Endothelial cell of umbilical vein (primary cell): ENCODE measurements at regions not wholly inside any gene's neighbourhood (a gene's known extent, or its start where the extent isn't known, plus 50 kb on each side); places are given as distances from the start of the nearest gene placed in this dataset.

Experiments
- BruUV-seq: library from RNA; stranded (reverse); fragments of 400-500 nt; replicated peaks from 2 replicates; lab custom pipeline; 2021; lab: Mats Ljungman, UMichigan
- CTCF ChIA-PET: fragments of 300-600, 350-600 bp; sonication (Branson Sonifier 250); formaldehyde crosslinking; loops from one replicate; lab custom pipeline; 2021; ENCODE audit warnings: antibody characterized with exemption, inconsistent platforms; lab: Charles Lee
- POLR2A ChIA-PET: fragments of 300-600, 350-600 bp; sonication (Branson Sonifier 250); formaldehyde crosslinking; loops from one replicate; lab custom pipeline; 2021; ENCODE audit warnings: antibody characterized with exemption, inconsistent platforms; lab: Charles Lee
- DNase-seq: peaks from one replicate; pipeline ENCODE4 v3.0.0-alpha.2; 2011; ENCODE audit warnings: low read depth, low spot score
- FAIRE-seq: peaks from 2 replicates; lab custom pipeline; 2011; peaks lifted over from hg19 to GRCh38; lab: Jason Lieb, UNC
- H2AFZ ChIP-seq: 2 replicates; pipeline ENCODE4 v1.6.0; 2012; ENCODE audit warnings: low read depth, low read length, control low read depth, inconsistent platforms
- H3K27ac ChIP-seq: 2 replicates; pipeline ENCODE4 v1.5.1; 2011; ENCODE audit warnings: low read depth, mild to moderate bottlenecking, control low read depth, low read length, moderate library complexity; ENCODE audit not compliant: insufficient read depth
- H3K27me3 ChIP-seq, 2 experiments: 2 replicates each; pipeline versions ENCODE4 v1.6.0 to v1.6.1; 2011; ENCODE audit warnings: low read length in 2 of 2, mixed read lengths in 1 of 2; ENCODE audit not compliant: control insufficient read depth in 2 of 2, insufficient read depth in 2 of 2
- H3K36me3 ChIP-seq, 2 experiments: 2 replicates in 1 of 2; 3 replicates in 1 of 2; pipeline ENCODE4 v1.5.1; 2011; ENCODE audit warnings: low read length in 2 of 2, mild to moderate bottlenecking in 1 of 2, moderate library complexity in 1 of 2; ENCODE audit not compliant: control insufficient read depth in 2 of 2, insufficient read depth in 2 of 2; ENCODE audit errors: extremely low read depth in 1 of 2
- H3K4me1 ChIP-seq: 3 replicates; pipeline ENCODE4 v1.5.1; 2011; ENCODE audit warnings: mild to moderate bottlenecking, low read length; ENCODE audit not compliant: control insufficient read depth, insufficient read depth; ENCODE audit errors: extremely low read depth
- H3K4me2 ChIP-seq: 2 replicates; pipeline ENCODE4 v1.6.1; 2011; ENCODE audit warnings: low read length, control low read depth, mixed read lengths; ENCODE audit not compliant: insufficient read depth
- H3K4me3 ChIP-seq, 3 experiments: fragments of 200-600 bp in 1 of 3; sonication (generic), shearing (Covaris generic) in 1 of 3; replicated peaks in 1 of 3; 2 replicates each; pipeline ENCODE4 v1.5.1; 2011 to 2016; ENCODE audit warnings: control low read depth in 3 of 3, low read length in 3 of 3, mild to moderate bottlenecking in 2 of 3, inconsistent platforms in 1 of 3, low read depth in 1 of 3, moderate library complexity in 1 of 3; ENCODE audit not compliant: insufficient read depth in 1 of 3
- H3K79me2 ChIP-seq: 2 replicates; pipeline ENCODE4 v1.6.0; 2012; ENCODE audit warnings: low read length, inconsistent platforms; ENCODE audit not compliant: control insufficient read depth, insufficient read depth
- H3K9ac ChIP-seq: replicated peaks from 2 replicates; pipeline ENCODE3; 2011; ENCODE audit warnings: low read length, control low read depth; ENCODE audit not compliant: insufficient read depth; ENCODE audit errors: extremely low read depth
- H3K9me1 ChIP-seq: replicated peaks from 3 replicates; pipeline ENCODE4 v1.6.0; 2011; ENCODE audit warnings: mild to moderate bottlenecking, low read length; ENCODE audit not compliant: control insufficient read depth, insufficient read depth; ENCODE audit errors: extremely low read depth
- H3K9me3 ChIP-seq: replicated peaks from 2 replicates; pipeline ENCODE4 v1.5.1; 2012; ENCODE audit warnings: low read length, inconsistent platforms; ENCODE audit not compliant: control insufficient read depth, insufficient read depth
- H4K20me1 ChIP-seq: replicated peaks from 2 replicates; pipeline ENCODE3; 2011; ENCODE audit warnings: mild to moderate bottlenecking, low read length; ENCODE audit not compliant: control insufficient read depth, insufficient read depth; ENCODE audit errors: extremely low read depth
- EZH2 ChIP-seq: IDR thresholded peaks from 2 replicates; pipeline ENCODE4 v1.6.1; 2012; ENCODE audit warnings: borderline replicate concordance, low read depth, mild to moderate bottlenecking, moderate library complexity, low read length, inconsistent platforms; ENCODE audit not compliant: severe bottlenecking
- FOS ChIP-seq: IDR thresholded peaks from 2 replicates; pipeline ENCODE4 v1.6.1; 2011; ENCODE audit warnings: mild to moderate bottlenecking, low read length, moderate library complexity, borderline replicate concordance; ENCODE audit not compliant: insufficient read depth
- GATA2 ChIP-seq: IDR thresholded peaks from 2 replicates; pipeline ENCODE4 v1.7.0; 2011; ENCODE audit warnings: low read depth, mild to moderate bottlenecking, moderate library complexity, mixed read lengths, low read length; ENCODE audit not compliant: insufficient read length, insufficient read depth
- JUN ChIP-seq: IDR thresholded peaks from 2 replicates; pipeline ENCODE4 v1.6.1; 2011; ENCODE audit warnings: borderline replicate concordance, low read depth; ENCODE audit not compliant: insufficient read length, insufficient read depth
- MYC ChIP-seq: IDR thresholded peaks from one replicate; pipeline ENCODE4 v1.6.1; 2011; ENCODE audit warnings: mild to moderate bottlenecking, low read depth, low read length
- POLR2A ChIP-seq: IDR thresholded peaks from 2 replicates; pipeline ENCODE4 v1.6.1; 2012; ENCODE audit warnings: low read depth, mild to moderate bottlenecking, control low read depth, low read length
- POLR2AphosphoS5 ChIP-seq: IDR thresholded peaks from 2 replicates; pipeline ENCODE4 v1.6.1; 2012; ENCODE audit warnings: low read depth, mild to moderate bottlenecking, control low read depth, low read length, moderate library complexity; ENCODE audit not compliant: insufficient read depth
- dilution Hi-C: fragments of 300-500 bp; cut with MboI; formaldehyde crosslinking; loops from one replicate; pipeline ENCODE4 v1.15.0; 2019; ENCODE audit warnings: low sequenced_read_pairs; ENCODE audit not compliant: extremely low pct_ligation_motif_present
- intact Hi-C: fragments of 100-400 bp; cut with micrococcal nuclease; formaldehyde crosslinking; loops from one replicate; pipeline ENCODE4 v1.10.0; 2022
- TF ChIP-seq, protein P1 (sequence below), 2 donors: IDR thresholded peaks; 1 replicate in 1 of 2; 2 replicates in 1 of 2; pipeline ENCODE4 v1.5.1; 2011; ENCODE audit warnings: low read length in 2 of 2, mild to moderate bottlenecking in 2 of 2, moderate library complexity in 2 of 2, control low read depth in 1 of 2, inconsistent platforms in 1 of 2, low read depth in 1 of 2; ENCODE audit not compliant: insufficient read depth in 1 of 2; ENCODE audit errors: extremely low read depth in 1 of 2
- TF ChIP-seq, protein P2 (sequence below): IDR thresholded peaks from 2 replicates; pipeline ENCODE4 v1.6.1; 2011; ENCODE audit not compliant: insufficient read depth, insufficient read length

DNA sequence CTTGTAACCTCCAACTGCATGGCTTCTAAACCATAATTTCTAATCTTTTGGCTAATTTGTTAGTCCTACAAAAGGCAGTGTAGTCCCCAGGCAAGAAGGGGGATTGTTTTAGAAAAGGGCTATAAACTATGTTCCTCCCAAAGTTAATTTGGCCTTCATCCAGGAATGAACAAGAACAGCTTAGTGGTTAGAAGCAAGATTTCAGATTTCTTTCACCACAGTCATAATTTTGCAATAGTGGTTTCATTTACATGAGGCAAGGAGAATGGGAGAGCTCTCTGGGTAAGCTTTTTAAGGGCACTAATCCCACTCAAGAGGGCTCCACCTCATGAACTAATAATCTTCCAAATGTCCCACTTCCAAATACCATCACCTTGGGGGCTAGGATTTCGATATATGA lies 1353.9 kb downstream of the NCAM2 start:
- no peaks in the 10 kb centered on the region for H4K20me1 ChIP-seq
- no peaks in the 10 kb centered on the region for H3K36me3 ChIP-seq
- ChIA-PET CTCF (no interaction called here), POLR2A (no interaction called here)
- intact Hi-C loops (no loop called here), dilution Hi-C loops (no loop called here)
- no peak overlapping the region for H3K27ac ChIP-seq
- no peaks in the 10 kb centered on the region for H3K9me1 ChIP-seq
- TF ChIP-seq GATA2 (no peak), MYC (no peak), POLR2AphosphoS5 (no peak), JUN (no peak), FOS (no peak), POLR2A (no peak), EZH2 (no peak)
- TF ChIP-seq, protein P1, sequence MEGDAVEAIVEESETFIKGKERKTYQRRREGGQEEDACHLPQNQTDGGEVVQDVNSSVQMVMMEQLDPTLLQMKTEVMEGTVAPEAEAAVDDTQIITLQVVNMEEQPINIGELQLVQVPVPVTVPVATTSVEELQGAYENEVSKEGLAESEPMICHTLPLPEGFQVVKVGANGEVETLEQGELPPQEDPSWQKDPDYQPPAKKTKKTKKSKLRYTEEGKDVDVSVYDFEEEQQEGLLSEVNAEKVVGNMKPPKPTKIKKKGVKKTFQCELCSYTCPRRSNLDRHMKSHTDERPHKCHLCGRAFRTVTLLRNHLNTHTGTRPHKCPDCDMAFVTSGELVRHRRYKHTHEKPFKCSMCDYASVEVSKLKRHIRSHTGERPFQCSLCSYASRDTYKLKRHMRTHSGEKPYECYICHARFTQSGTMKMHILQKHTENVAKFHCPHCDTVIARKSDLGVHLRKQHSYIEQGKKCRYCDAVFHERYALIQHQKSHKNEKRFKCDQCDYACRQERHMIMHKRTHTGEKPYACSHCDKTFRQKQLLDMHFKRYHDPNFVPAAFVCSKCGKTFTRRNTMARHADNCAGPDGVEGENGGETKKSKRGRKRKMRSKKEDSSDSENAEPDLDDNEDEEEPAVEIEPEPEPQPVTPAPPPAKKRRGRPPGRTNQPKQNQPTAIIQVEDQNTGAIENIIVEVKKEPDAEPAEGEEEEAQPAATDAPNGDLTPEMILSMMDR (IDR thresholded peaks at IDR 0.05; ENCODE audit: extremely low read depth in 1 of 2, insufficient read depth in 1 of 2, low read depth in 1 of 2, low read length in 2 of 2), result no peak
- TF ChIP-seq, protein P2, sequence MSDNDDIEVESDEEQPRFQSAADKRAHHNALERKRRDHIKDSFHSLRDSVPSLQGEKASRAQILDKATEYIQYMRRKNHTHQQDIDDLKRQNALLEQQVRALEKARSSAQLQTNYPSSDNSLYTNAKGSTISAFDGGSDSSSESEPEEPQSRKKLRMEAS, result no peak
- no peak overlapping the region for H3K4me2 ChIP-seq
- no peaks in the 10 kb centered on the region for H3K79me2 ChIP-seq
- H2AFZ ChIP-seq, result no peak overlapping the region
- H3K9ac ChIP-seq, result no peak overlapping the region
- no peak for FAIRE-seq
- no peak overlapping the region for H3K4me3 ChIP-seq
- H3K27me3 ChIP-seq, result no peaks in the 10 kb centered on the region
- BruUV-seq, result no TSS peak
- H3K4me1 ChIP-seq, result no peaks in the 10 kb centered on the region
- no peak for DNase-seq
- no peaks in the 10 kb centered on the region for H3K9me3 ChIP-seq
